ENCODE measurements at regions not wholly inside any gene's neighbourhood (a gene's known extent, or its start where the extent isn't known, plus 50 kb on each side); places are given as distances from the start of the nearest gene placed in this dataset.
"Not testable (repeated sequence)": the region's sequence is repeated elsewhere in the genome, so short reads cannot be mapped to it uniquely, and the experiment has no call there.

DNA sequence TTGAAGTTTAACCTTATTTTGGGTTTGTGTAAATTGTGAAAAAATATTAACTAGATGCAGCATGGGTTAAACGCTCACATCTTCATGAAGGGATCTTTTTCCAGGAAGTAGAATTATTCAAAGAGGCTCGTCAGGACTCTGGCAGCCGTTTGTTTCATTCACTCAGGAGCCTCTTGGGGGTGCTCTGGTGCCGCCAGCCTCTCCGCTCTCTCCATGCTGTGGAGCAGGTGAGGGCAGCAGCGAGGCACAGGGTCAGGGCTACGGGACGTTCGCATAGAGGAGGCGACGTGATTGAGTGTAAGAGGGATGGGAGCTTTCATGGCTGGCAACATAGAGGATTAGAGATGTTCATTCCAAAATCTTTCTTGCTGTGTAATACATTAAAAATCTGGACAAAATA, 110.8 kb downstream of the GOLGA6L22 start:
- TF ChIP-seq CTCF (IDR thresholded peaks at IDR 0.05); NR3C1 (IDR thresholded peaks at IDR 0.05); RFX5 (IDR thresholded peaks at IDR 0.05); RNF2 (IDR thresholded peaks at IDR 0.05; ENCODE audit: borderline replicate concordance, low read depth); POLR2A (IDR thresholded peaks at IDR 0.05; ENCODE audit: low read length); SMC3 (IDR thresholded peaks at IDR 0.05); RARB (CRISPR knock-in tag; IDR thresholded peaks at IDR 0.05): not testable (repeated sequence)
- TF ChIP-seq, protein P1, sequence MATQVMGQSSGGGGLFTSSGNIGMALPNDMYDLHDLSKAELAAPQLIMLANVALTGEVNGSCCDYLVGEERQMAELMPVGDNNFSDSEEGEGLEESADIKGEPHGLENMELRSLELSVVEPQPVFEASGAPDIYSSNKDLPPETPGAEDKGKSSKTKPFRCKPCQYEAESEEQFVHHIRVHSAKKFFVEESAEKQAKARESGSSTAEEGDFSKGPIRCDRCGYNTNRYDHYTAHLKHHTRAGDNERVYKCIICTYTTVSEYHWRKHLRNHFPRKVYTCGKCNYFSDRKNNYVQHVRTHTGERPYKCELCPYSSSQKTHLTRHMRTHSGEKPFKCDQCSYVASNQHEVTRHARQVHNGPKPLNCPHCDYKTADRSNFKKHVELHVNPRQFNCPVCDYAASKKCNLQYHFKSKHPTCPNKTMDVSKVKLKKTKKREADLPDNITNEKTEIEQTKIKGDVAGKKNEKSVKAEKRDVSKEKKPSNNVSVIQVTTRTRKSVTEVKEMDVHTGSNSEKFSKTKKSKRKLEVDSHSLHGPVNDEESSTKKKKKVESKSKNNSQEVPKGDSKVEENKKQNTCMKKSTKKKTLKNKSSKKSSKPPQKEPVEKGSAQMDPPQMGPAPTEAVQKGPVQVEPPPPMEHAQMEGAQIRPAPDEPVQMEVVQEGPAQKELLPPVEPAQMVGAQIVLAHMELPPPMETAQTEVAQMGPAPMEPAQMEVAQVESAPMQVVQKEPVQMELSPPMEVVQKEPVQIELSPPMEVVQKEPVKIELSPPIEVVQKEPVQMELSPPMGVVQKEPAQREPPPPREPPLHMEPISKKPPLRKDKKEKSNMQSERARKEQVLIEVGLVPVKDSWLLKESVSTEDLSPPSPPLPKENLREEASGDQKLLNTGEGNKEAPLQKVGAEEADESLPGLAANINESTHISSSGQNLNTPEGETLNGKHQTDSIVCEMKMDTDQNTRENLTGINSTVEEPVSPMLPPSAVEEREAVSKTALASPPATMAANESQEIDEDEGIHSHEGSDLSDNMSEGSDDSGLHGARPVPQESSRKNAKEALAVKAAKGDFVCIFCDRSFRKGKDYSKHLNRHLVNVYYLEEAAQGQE (IDR thresholded peaks at IDR 0.05): not testable (repeated sequence)
- TF ChIP-seq, protein P2, sequence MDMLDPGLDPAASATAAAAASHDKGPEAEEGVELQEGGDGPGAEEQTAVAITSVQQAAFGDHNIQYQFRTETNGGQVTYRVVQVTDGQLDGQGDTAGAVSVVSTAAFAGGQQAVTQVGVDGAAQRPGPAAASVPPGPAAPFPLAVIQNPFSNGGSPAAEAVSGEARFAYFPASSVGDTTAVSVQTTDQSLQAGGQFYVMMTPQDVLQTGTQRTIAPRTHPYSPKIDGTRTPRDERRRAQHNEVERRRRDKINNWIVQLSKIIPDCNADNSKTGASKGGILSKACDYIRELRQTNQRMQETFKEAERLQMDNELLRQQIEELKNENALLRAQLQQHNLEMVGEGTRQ (IDR thresholded peaks at IDR 0.05): not testable (repeated sequence)
